Natural killer cell (primary cell): ENCODE measurements at regions not wholly inside any gene's neighbourhood (a gene's known extent, or its start where the extent isn't known, plus 50 kb on each side); places are given as distances from the start of the nearest gene placed in this dataset.

Source experiments
- ATAC-seq, 3 donors: fragments of 150-1000 bp in 2 of 3; fragments of 200-7000 bp in 1 of 3; cut with Tn5 transposase; 1 replicate in 1 of 3; 2 replicates in 2 of 3; pipeline ENCODE4 v1.10.0; 2021; ENCODE audit warnings: mild to moderate bottlenecking in 2 of 3, moderate library complexity in 2 of 3
- DNase-seq, 2 donors: peaks; one replicate each; pipeline versions ENCODE4 v3.0.0 to v3.0.0-alpha.2; 2013 to 2021; ENCODE audit warnings: mixed read lengths in 1 of 2
- H3K27ac ChIP-seq: one replicate; pipeline ENCODE4 v1.5.1; 2013; ENCODE audit warnings: mild to moderate bottlenecking, low read length
- H3K27me3 ChIP-seq: one replicate; pipeline ENCODE4 v1.6.1; 2013; ENCODE audit warnings: low read length; ENCODE audit not compliant: control insufficient read depth, insufficient read depth
- H3K36me3 ChIP-seq: one replicate; pipeline ENCODE4 v1.6.1; 2013; ENCODE audit warnings: low read length; ENCODE audit not compliant: control insufficient read depth, insufficient read depth
- H3K4me1 ChIP-seq: one replicate; pipeline ENCODE4 v1.6.1; 2013; ENCODE audit warnings: low read length; ENCODE audit not compliant: control insufficient read depth, insufficient read depth
- H3K4me3 ChIP-seq: one replicate; pipeline ENCODE4 v1.5.1; 2013; ENCODE audit warnings: low read length
- H3K9me3 ChIP-seq: one replicate; pipeline ENCODE4 v1.6.1; 2013; ENCODE audit warnings: low read length; ENCODE audit not compliant: control insufficient read depth, insufficient read depth
- H3K27ac Mint-ChIP-seq, 2 donors: one replicate each; pipeline ENCODE4 v1.8.0; 2022; ENCODE audit warnings: mild to moderate bottlenecking in 2 of 2, mixed read lengths in 2 of 2, moderate library complexity in 1 of 2
- H3K27me3 Mint-ChIP-seq, 2 donors: one replicate each; pipeline ENCODE4 v1.8.0; 2022; ENCODE audit warnings: low read depth in 2 of 2, mixed read lengths in 2 of 2
- H3K36me3 Mint-ChIP-seq: one replicate; pipeline ENCODE4 v1.8.0; 2022; ENCODE audit warnings: mixed read lengths
- H3K4me1 Mint-ChIP-seq, 2 donors: one replicate each; pipeline ENCODE4 v1.8.0; 2022; ENCODE audit warnings: mixed read lengths in 2 of 2
- H3K4me3 Mint-ChIP-seq: one replicate; pipeline ENCODE4 v1.8.0; 2022; ENCODE audit warnings: mild to moderate bottlenecking, moderate library complexity, mixed read lengths
- H3K9me3 Mint-ChIP-seq, 2 donors: one replicate each; pipeline ENCODE4 v1.8.0; 2022; ENCODE audit warnings: mixed read lengths in 2 of 2
- CTCF ChIP-seq: fragments of 200-600 bp; IDR thresholded peaks from one replicate; pipeline ENCODE4 v1.8.0; 2022; ENCODE audit warnings: antibody characterized with exemption
- WGBS: methylation state at CpG from one replicate; pipeline ENCODE4 v1.1.7; 2013; ENCODE audit warnings: missing lambda C conversion rate; ENCODE audit not compliant: insufficient coverage; 5-methylcytosine and 5-hydroxymethylcytosine counted together
- intact Hi-C: fragments of 100-400 bp; cut with micrococcal nuclease; formaldehyde crosslinking; loops from one replicate; pipeline ENCODE4 v1.14.2; 2022

DNA sequence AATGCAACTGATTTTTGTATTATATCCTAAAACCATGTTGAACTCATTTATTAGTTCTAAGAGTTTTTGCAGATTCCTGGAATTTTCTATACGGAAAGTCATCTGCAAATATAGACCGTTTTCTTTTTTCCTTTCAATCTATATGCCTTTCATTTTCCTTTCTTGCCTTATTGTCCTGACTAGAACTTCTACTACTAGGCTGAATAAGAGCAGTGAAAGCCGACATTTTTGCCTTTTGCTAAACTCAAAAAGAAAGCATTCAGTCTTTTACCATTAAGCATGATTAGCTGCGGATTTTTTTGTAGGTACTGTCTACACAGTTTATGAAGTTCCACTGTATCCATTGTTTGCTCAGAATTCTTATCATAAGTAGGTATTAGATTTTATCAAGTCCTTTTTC is 328.4 kb downstream of the TEX29 start:
- 89% methylated on average over 4 of the region's 4 CpGs for WGBS
- Histone ChIP-seq H3K4me3 (no peak overlapping the region), H3K36me3 (no peaks in the 10 kb centered on the region), H3K9me3 (no peaks in the 10 kb centered on the region), H3K27me3 (peaks cover 3% of the 10 kb centered on the region), H3K4me1 (no peaks in the 10 kb centered on the region), H3K27ac (no peak overlapping the region)
- Mint-ChIP-seq H3K36me3 (no peaks in the 10 kb centered on the region), H3K27me3 (peaks cover 10 to 32% of the 10 kb centered on the region in 2 donors), H3K27ac (no peak overlapping the region), H3K4me3 (no peak overlapping the region), H3K9me3 (no peaks in the 10 kb centered on the region), H3K4me1 (no peaks in the 10 kb centered on the region)
- DNase-seq (no peak), ATAC-seq (no peak)
- TF ChIP-seq CTCF, result no peak
- intact Hi-C loops, result no loop called here

DNA sequence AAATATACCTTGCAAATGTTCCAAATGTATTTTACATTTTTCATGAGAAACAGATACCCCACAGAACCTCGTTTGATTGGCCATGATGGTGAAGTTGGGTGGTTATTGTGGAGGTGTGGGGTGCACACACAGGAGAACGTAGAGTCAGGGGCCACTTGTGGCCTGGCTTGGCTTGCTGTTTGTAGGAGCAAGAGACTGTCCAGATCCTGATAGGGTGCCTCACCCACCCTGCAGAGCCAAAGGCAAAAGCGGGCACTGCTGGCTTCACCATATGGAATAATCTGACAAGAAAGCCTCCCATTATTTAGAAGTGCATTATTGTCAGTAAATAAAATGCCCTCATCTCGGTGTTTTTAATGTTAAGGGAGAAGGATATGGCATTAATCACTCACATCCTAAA is 330.2 kb downstream of the TEX29 start:
- no peak for DNase-seq
- no peak overlapping the region for H3K27ac Mint-ChIP-seq

DNA sequence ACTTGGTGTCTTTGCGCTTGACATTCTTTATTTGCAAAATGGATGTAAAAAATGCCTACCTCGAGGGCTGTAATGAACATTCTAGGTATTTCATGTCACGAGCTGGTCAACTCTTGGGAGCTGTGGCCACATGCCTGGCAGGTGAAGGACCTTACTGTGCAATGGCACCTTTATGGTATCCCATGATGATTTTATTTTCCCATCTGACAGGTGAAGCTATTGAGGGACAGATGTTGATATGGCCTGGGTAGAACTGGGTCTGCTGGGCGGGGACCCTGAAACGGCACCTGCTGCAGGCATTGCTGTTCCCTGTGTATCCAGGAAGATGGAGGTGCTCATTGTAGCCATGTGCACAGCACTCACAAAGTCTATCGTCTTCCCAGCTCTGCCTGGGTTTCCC is 332.2 kb downstream of the TEX29 start:
- Mint-ChIP-seq H3K9me3 (no peaks in the 10 kb centered on the region), H3K27ac (no peak overlapping the region), H3K4me1 (no peaks in the 10 kb centered on the region), H3K4me3 (no peak overlapping the region), H3K27me3 (peaks cover 14 to 48% of the 10 kb centered on the region in 2 donors), H3K36me3 (no peaks in the 10 kb centered on the region)
- ATAC-seq (no peak), DNase-seq (no peak)
- peaks cover 3% of the 10 kb centered on the region for H3K27me3 ChIP-seq
- no peak overlapping the region for H3K27ac ChIP-seq
- H3K4me3 ChIP-seq, result no peak overlapping the region
- intact Hi-C loops, result no loop called here
- no peaks in the 10 kb centered on the region for H3K36me3 ChIP-seq
- 92% methylated on average over 6 of the region's 6 CpGs for WGBS
- no peaks in the 10 kb centered on the region for H3K4me1 ChIP-seq
- TF ChIP-seq CTCF, result no peak
- no peaks in the 10 kb centered on the region for H3K9me3 ChIP-seq

More for the DNA sequence above, 330.2 kb downstream of the TEX29 start:
- Mint-ChIP-seq H3K4me3 (no peak overlapping the region), H3K9me3 (no peaks in the 10 kb centered on the region), H3K4me1 (no peaks in the 10 kb centered on the region), H3K27me3 (peaks cover 10 to 41% of the 10 kb centered on the region in 2 donors), H3K36me3 (no peaks in the 10 kb centered on the region)
- H3K4me1 ChIP-seq, result no peaks in the 10 kb centered on the region
- ATAC-seq, result no peak
- peaks cover 3% of the 10 kb centered on the region for H3K27me3 ChIP-seq
- no peak overlapping the region for H3K27ac ChIP-seq
- H3K4me3 ChIP-seq, result no peak overlapping the region
- no peak for TF ChIP-seq CTCF
- 70% methylated on average over 3 of the region's 4 CpGs for WGBS
- intact Hi-C loops, result no loop called here
- no peaks in the 10 kb centered on the region for H3K9me3 ChIP-seq
- no peaks in the 10 kb centered on the region for H3K36me3 ChIP-seq

DNA sequence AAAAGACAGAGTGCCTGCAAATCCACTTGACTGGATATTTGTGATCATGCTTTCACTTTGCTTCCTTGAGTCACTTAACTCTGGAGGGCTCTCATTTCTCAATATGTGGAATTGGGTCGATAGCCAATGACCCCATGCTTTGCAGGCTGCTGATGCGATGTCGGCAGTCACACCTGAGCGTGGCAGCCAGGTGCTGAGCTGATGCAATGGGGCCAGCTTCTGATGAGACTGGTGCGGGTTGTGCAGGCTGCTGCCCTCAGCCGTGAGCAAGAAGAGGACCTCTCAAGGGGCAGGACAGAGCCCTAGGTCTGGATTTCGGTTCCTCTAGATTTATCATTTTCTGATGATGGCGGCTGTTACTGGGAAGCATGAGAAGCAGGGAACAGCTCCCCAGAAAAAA is 334.1 kb downstream of the TEX29 start:
- no peak for TF ChIP-seq CTCF
- 94% methylated on average over 8 of the region's 8 CpGs for WGBS
- Histone ChIP-seq H3K4me3 (no peak overlapping the region), H3K27ac (no peak overlapping the region), H3K9me3 (no peaks in the 10 kb centered on the region), H3K36me3 (no peaks in the 10 kb centered on the region), H3K27me3 (peaks cover 3% of the 10 kb centered on the region), H3K4me1 (no peaks in the 10 kb centered on the region)
- H3K27ac Mint-ChIP-seq, result no peak overlapping the region
- ATAC-seq (no peak), DNase-seq (no peak)
- intact Hi-C loops, result no loop called here
- H3K4me3 Mint-ChIP-seq, result no peak overlapping the region
- H3K36me3 Mint-ChIP-seq, result no peaks in the 10 kb centered on the region
- peaks cover 14 to 40% of the 10 kb centered on the region in 2 donors for H3K27me3 Mint-ChIP-seq
- no peaks in the 10 kb centered on the region for H3K4me1 Mint-ChIP-seq
- no peaks in the 10 kb centered on the region for H3K9me3 Mint-ChIP-seq
